HEK293 (cell line): ENCODE measurements at regions not wholly inside any gene's neighbourhood (a gene's known extent, or its start where the extent isn't known, plus 50 kb on each side); places are given as distances from the start of the nearest gene placed in this dataset.

Source experiments
- CTCF ChIA-PET: fragments of 350-600 bp; formaldehyde crosslinking; extraction: SDS; loops from one replicate; lab custom pipeline; 2021; ENCODE audit warnings: antibody characterized with exemption; lab: Yijun Ruan, JAX
- POLR2A ChIA-PET: fragments of 300-600 bp; formaldehyde crosslinking; extraction: SDS; loops from one replicate; lab custom pipeline; 2020; ENCODE audit warnings: antibody characterized with exemption, inconsistent platforms; lab: Yijun Ruan, JAX
- H3K27ac ChIP-seq: fragments of 200-500 bp; sonication (Bioruptor generic); 2 replicates; pipeline ENCODE4 v1.5.1; 2014; ENCODE audit warnings: low read depth, low read length, control low read depth, inconsistent platforms; ENCODE audit errors: extremely low read depth
- H3K36me3 ChIP-seq, 2 experiments: fragments of 200-500 bp in 1 of 2; sonication (Bioruptor generic) in 1 of 2; 1 replicate in 1 of 2; 2 replicates in 1 of 2; pipeline ENCODE4 v1.5.1; 2014 to 2017; ENCODE audit warnings: inconsistent platforms in 2 of 2, low read length in 2 of 2; ENCODE audit not compliant: control insufficient read depth in 2 of 2, insufficient read depth in 1 of 2
- H3K4me1 ChIP-seq: fragments of 200-500 bp; sonication (Bioruptor generic); 2 replicates; pipeline ENCODE4 v1.5.1; 2014; ENCODE audit warnings: mild to moderate bottlenecking, low read length, inconsistent platforms; ENCODE audit not compliant: control insufficient read depth, insufficient read depth
- H3K4me3 ChIP-seq: 2 replicates; pipeline ENCODE4 v1.5.1; 2011; ENCODE audit warnings: low read depth, mild to moderate bottlenecking, control low read depth, low read length, moderate library complexity
- H3K9me3 ChIP-seq: fragments of 200-500 bp; sonication (Bioruptor generic); 2 replicates; pipeline ENCODE4 v1.5.1; 2014; ENCODE audit warnings: low read depth, low read length, inconsistent platforms; ENCODE audit not compliant: control insufficient read depth, insufficient read depth
- SETDB1 ChIP-seq: IDR thresholded peaks from one replicate; pipeline ENCODE4 v1.6.1; 2017; ENCODE audit warnings: mild to moderate bottlenecking, low read length, moderate library complexity, mixed read lengths; ENCODE audit not compliant: insufficient read length
- SP7 ChIP-seq: fragments of 450-650 bp; formaldehyde crosslinking; IDR thresholded peaks from 2 replicates; pipeline ENCODE4 v1.5.1; 2016; ENCODE audit warnings: missing biosample characterization, missing genetic modification characterization
- TRIM28 ChIP-seq: IDR thresholded peaks from 2 replicates; pipeline ENCODE4 v1.6.1; 2011; ENCODE audit warnings: low read length, control low read depth, borderline replicate concordance
- ZBTB20 ChIP-seq: fragments of 450-650 bp; formaldehyde crosslinking; IDR thresholded peaks from 2 replicates; pipeline ENCODE4 v1.5.1; 2016; ENCODE audit warnings: missing biosample characterization, missing genetic modification characterization
- ZBTB48 ChIP-seq: fragments of 450-650 bp; formaldehyde crosslinking; IDR thresholded peaks from 2 replicates; pipeline ENCODE4 v1.5.1; 2016; ENCODE audit warnings: missing biosample characterization, missing genetic modification characterization
- ZBTB7A ChIP-seq: fragments of 450-650 bp; formaldehyde crosslinking; IDR thresholded peaks from 2 replicates; pipeline ENCODE4 v1.5.1; 2016; ENCODE audit warnings: low read depth, missing biosample characterization, missing genetic modification characterization
- ZNF10 ChIP-seq: fragments of 450-650 bp; formaldehyde crosslinking; IDR thresholded peaks from 2 replicates; pipeline ENCODE4 v1.5.1; 2017; ENCODE audit warnings: missing biosample characterization, missing genetic modification characterization
- ZNF335 ChIP-seq: fragments of 450-650 bp; formaldehyde crosslinking; conservative IDR thresholded peaks from 2 replicates; pipeline ENCODE4 v1.5.1; 2016; ENCODE audit warnings: missing biosample characterization, missing genetic modification characterization
- ZNF350 ChIP-seq: fragments of 450-650 bp; formaldehyde crosslinking; IDR thresholded peaks from 2 replicates; pipeline ENCODE4 v1.5.0; 2017; ENCODE audit warnings: missing biosample characterization, mild to moderate bottlenecking, missing genetic modification characterization
- ZNF394 ChIP-seq: fragments of 450-650 bp; formaldehyde crosslinking; IDR thresholded peaks from 2 replicates; pipeline ENCODE4 v1.5.1; 2016; ENCODE audit warnings: missing biosample characterization, missing genetic modification characterization, mild to moderate bottlenecking, moderate library complexity, borderline replicate concordance
- ZNF514 ChIP-seq: fragments of 450-650 bp; formaldehyde crosslinking; IDR thresholded peaks from 2 replicates; pipeline ENCODE4 v1.5.1; 2016; ENCODE audit warnings: missing biosample characterization, missing genetic modification characterization
- ZSCAN23 ChIP-seq: fragments of 450-650 bp; formaldehyde crosslinking; IDR thresholded peaks from 2 replicates; pipeline ENCODE4 v1.5.1; 2016; ENCODE audit warnings: missing biosample characterization, missing genetic modification characterization

DNA sequence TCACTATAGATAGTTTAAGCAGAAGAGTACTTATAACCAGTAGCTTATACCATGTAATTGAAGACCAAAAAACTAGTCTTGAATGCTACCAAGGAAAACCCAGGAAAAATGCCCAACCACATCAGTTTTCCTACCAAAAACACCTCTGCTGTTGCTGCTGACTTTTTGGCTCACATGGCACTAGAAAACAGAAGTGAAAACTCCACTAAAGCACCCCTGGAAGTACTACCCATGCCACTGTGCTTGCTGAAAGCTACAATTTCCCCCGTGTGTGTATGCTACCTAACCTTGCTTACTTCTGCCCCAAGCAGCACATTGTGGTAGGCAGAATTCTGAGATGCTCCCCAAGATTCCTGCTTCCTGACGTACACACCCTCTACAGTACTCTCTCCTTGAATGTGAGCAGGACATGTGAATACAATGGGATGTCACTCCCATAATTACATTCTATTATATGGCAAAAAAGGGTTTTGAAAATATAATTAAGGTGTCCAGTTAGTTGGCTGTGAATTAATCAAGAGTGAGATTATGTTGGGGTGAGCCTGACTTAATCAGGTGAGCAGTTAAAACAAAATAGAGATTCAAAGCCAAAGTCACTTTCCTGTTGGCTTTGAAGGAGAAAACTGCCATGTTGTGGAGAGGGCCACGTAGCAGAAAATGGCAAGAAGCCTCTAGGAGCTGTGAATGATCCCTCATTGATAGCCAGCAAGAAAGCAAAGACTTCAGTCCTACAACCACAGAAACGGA, 209.8 kb upstream of the MARCKS start:
- Histone ChIP-seq H3K4me3 (no peak overlapping the region), H3K9me3 (no peaks in the 10 kb centered on the region), H3K27ac (no peak overlapping the region), H3K4me1 (peaks cover 5% of the 10 kb centered on the region), H3K36me3 (no peaks in the 10 kb centered on the region)
- ChIA-PET CTCF (interaction anchor here (0.5 to 1.0 kb wide), 2 partner anchors 26 to 43 kb away, joined by 4 to 8 read pairs; no protein-coding TSS in a partner anchor), POLR2A (no interaction called here)
- TF ChIP-seq ZNF10 (peak; percentile 93), ZBTB7A (tag by site-specific recombination) (no peak)

DNA sequence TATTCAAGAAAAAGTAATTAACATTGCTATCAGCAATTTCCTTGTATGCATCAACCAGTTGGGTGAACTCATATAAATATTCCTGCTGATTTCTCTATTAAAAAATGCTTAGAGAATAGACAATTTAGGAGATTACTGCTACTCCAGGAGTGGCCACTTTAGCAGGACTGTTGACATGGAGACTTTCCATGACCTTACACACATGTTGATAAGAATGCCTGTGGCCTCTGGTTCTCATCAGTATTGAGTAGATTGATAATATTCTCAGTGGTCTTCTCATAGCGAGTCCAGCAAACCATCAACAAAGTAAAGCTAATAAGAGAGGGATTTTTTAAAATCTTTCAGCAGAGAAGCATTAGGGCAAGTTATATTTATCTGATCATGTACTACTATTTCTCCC, 208.4 kb upstream of the MARCKS start:
- no peaks in the 10 kb centered on the region for H3K4me1 ChIP-seq
- ChIA-PET CTCF (interaction anchor here (1.0 kb wide), 1 partner anchor 25 kb away, joined by 8 read pairs; no protein-coding TSS in a partner anchor), POLR2A (no interaction called here)
- no peak overlapping the region for H3K27ac ChIP-seq
- TF ChIP-seq SP7 (no peak), ZNF350 (tag by site-specific recombination) (no peak)
- TF ChIP-seq, all 188 proteins: peak for 0
- Histone ChIP-seq H3K9me3 (no peaks in the 10 kb centered on the region), H3K36me3 (no peaks in the 10 kb centered on the region), H3K4me3 (no peak overlapping the region)

DNA sequence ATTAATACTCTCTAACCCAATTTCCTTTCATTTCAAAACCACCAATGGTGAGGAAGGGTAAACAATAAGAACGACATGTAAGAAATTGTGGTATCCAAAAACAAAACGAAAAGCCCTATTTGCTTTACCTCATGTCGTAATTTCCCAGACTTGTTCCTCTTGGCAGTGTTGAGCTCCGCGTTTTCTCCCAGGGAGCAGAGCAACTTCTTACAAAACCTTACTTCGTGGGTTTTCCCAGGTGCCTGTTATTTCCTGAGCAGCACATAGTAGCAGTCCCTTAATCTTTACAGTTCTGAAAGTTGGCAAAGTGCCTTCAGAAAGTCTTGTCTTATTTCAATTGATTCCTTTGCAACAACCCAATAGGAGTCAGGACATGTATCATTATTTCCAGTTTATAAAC, 207.9 kb upstream of the MARCKS start:
- ChIA-PET CTCF (no interaction called here), POLR2A (no interaction called here)
- TF ChIP-seq ZNF335 (tag by site-specific recombination) (no peak), ZBTB48 (tag by site-specific recombination) (peak; percentile 59; the same call in 1 of the 2 replicates)
- H3K4me1 ChIP-seq, result no peaks in the 10 kb centered on the region
- no peaks in the 10 kb centered on the region for H3K9me3 ChIP-seq
- H3K36me3 ChIP-seq, result no peaks in the 10 kb centered on the region
- no peak overlapping the region for H3K27ac ChIP-seq
- H3K4me3 ChIP-seq, result no peak overlapping the region

- Histone ChIP-seq H3K36me3 (no peaks in the 10 kb centered on the region), H3K27ac (no peak overlapping the region), H3K4me3 (no peak overlapping the region), H3K4me1 (no peaks in the 10 kb centered on the region), H3K9me3 (no peaks in the 10 kb centered on the region)
- TF ChIP-seq SETDB1 (no peak), ZNF335 (tag by site-specific recombination) (no peak)
- CTCF ChIA-PET, result no interaction called here
- POLR2A ChIA-PET, result no interaction called here
Observed at GRCh38 chr6:113649880-113650609, 207.1 kb upstream of the MARCKS start.

GRCh38 chr6:113650610-113650979, 206.6 kb upstream of the MARCKS start:
- no peaks in the 10 kb centered on the region for H3K9me3 ChIP-seq
- no peak overlapping the region for H3K4me3 ChIP-seq
- CTCF ChIA-PET, result interaction anchor here (0.6 kb wide), 1 partner anchor 269 kb away, joined by 3 read pairs; no protein-coding TSS in a partner anchor
- no peaks in the 10 kb centered on the region for H3K4me1 ChIP-seq
- no peaks in the 10 kb centered on the region for H3K36me3 ChIP-seq
- H3K27ac ChIP-seq, result no peak overlapping the region
- TF ChIP-seq TRIM28, result no peak
- POLR2A ChIA-PET, result no interaction called here

- Histone ChIP-seq H3K9me3 (no peaks in the 10 kb centered on the region), H3K4me1 (no peaks in the 10 kb centered on the region), H3K36me3 (no peaks in the 10 kb centered on the region), H3K27ac (no peak overlapping the region), H3K4me3 (no peak overlapping the region)
- TF ChIP-seq ZNF514 (tag by site-specific recombination) (no peak), ZBTB20 (tag by site-specific recombination) (peak; percentile 38; the same call in 1 of the 2 replicates), ZNF394 (tag by site-specific recombination) (no peak), ZSCAN23 (tag by site-specific recombination) (no peak)
- ChIA-PET CTCF (interaction anchor here (0.6 kb wide), 2 partner anchors 268 to 285 kb away, joined by 3 read pairs; no protein-coding TSS in a partner anchor), POLR2A (interaction anchor here (0.6 kb wide), 1 partner anchor 13 kb away, joined by 3 read pairs; no protein-coding TSS in a partner anchor)
Observed at GRCh38 chr6:113651120-113651519, 206.0 kb upstream of the MARCKS start.
